Glomerular endothelial cell (primary cell): ENCODE measurements at regions not wholly inside any gene's neighbourhood (a gene's known extent, or its start where the extent isn't known, plus 50 kb on each side); places are given as distances from the start of the nearest gene placed in this dataset.

Source experiments
- DNase-seq: peaks from one replicate; pipeline ENCODE4 v3.0.0-alpha.2; 2011; ENCODE audit warnings: low read depth, low spot score; ENCODE audit errors: extremely low read depth

- DNase-seq, result no peak
Measured at GRCh38 chr2:163541943-163542342, 193.9 kb downstream of the FIGN start.

GRCh38 chr2:163541495-163541894 is 194.3 kb downstream of the FIGN start:
- no peak for DNase-seq

GRCh38 chr2:163528640-163529217 is 207.1 kb downstream of the FIGN start:
- DNase-seq, result no peak

- no peak for DNase-seq
Measured at GRCh38 chr2:163527381-163527780, 208.4 kb downstream of the FIGN start.

GRCh38 chr2:163518762-163519161 is 217.0 kb downstream of the FIGN start:
- no peak for DNase-seq

GRCh38 chr2:163515836-163516235 is 220.0 kb downstream of the FIGN start:
- DNase-seq, result no peak

- DNase-seq, result no peak
Measured at GRCh38 chr2:163505281-163505680, 230.5 kb downstream of the FIGN start.

GRCh38 chr2:163493359-163494298 is 242.2 kb downstream of the FIGN start:
- no peak for DNase-seq

GRCh38 chr2:163491850-163492249 is 244.0 kb downstream of the FIGN start:
- DNase-seq, result no peak

- DNase-seq, result no peak
Measured at GRCh38 chr2:163490281-163490680, 245.5 kb downstream of the FIGN start.

GRCh38 chr2:163481515-163481914 is 254.3 kb downstream of the FIGN start:
- no peak for DNase-seq

- no peak for DNase-seq
Measured at GRCh38 chr2:163479599-163479998, 256.2 kb downstream of the FIGN start.

- DNase-seq, result no peak
Measured at GRCh38 chr2:163475815-163476214, 260.0 kb downstream of the FIGN start.

- DNase-seq, result no peak
Measured at GRCh38 chr2:163474889-163475288, 260.9 kb downstream of the FIGN start.

- DNase-seq, result no peak
Measured at GRCh38 chr2:163474319-163474744, 261.5 kb downstream of the FIGN start.

GRCh38 chr2:163471947-163472346 is 263.9 kb downstream of the FIGN start:
- peak; percentile 10 for DNase-seq

GRCh38 chr2:163469561-163469962 is 266.2 kb downstream of the FIGN start:
- DNase-seq, result no peak

- DNase-seq, result no peak
Measured at GRCh38 chr2:163467251-163467630, 268.6 kb downstream of the FIGN start.

GRCh38 chr2:163466331-163467250 is 269.2 kb downstream of the FIGN start:
- DNase-seq, result no peak

- no peak for DNase-seq
Measured at GRCh38 chr2:163465440-163465839, 270.4 kb downstream of the FIGN start.

- DNase-seq, result no peak
Measured at GRCh38 chr2:163463411-163463810, 272.4 kb downstream of the FIGN start.
